HG02884 (cell line): ENCODE measurements at regions not wholly inside any gene's neighbourhood (a gene's known extent, or its start where the extent isn't known, plus 50 kb on each side); places are given as distances from the start of the nearest gene placed in this dataset.
"Not testable (repeated sequence)": the region's sequence is repeated elsewhere in the genome, so short reads cannot be mapped to it uniquely, and the experiment has no call there.

Source experiments
- ATAC-seq: cut with Tn5 transposase; IDR thresholded peaks from one replicate; pipeline ENCODE4 v1.9.1; 2021; ENCODE audit warnings: mild to moderate bottlenecking, moderate library complexity; ENCODE audit not compliant: unreplicated experiment

- ATAC-seq, result no peak
Observed at GRCh38 chr6:6474170-6474920, 114.2 kb upstream of the LY86 start.

GRCh38 chr6:6479785-6480184, 108.7 kb upstream of the LY86 start:
- no peak for ATAC-seq

DNA sequence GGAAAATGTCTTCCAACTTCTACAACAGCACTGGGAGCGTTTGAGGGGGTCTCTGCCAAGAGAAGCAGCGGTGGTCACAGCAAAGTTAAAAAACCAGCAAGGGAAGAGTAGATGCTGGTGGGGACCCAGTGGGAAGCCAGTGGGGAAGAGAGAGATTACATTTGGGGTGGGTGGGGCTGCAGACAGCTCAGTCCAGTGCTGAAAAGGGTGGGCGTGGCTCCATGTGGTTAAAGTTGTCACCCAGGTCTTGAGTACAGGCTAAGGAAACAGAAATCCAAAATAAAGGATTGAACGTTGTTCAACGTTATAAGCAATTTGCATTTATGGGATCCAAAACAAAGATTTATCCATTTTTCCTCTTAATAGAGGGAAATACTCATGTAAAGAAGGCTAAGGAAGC, 106.3 kb upstream of the LY86 start:
- no peak for ATAC-seq

GRCh38 chr6:6483168-6483567, 105.4 kb upstream of the LY86 start:
- no peak for ATAC-seq

GRCh38 chr6:6483733-6484132, 104.8 kb upstream of the LY86 start:
- no peak for ATAC-seq

DNA sequence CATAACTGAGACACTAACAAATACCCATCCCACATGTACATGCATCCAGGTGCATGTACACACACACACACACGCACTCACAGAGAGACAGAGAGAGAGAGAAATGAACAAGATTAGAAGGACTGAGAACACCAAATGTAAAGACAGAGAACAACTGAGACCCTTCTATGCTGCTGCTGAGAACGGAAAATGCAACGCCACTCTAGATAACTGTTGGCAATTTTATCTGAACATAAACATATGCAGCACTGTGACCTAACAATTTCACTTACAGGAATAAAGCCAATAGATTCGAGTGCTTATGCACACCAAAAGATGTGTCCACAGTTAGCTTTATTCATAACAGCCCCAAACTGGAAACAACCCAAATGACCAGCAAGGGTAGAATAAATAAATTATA, 103.8 kb upstream of the LY86 start:
- ATAC-seq, result no peak

DNA sequence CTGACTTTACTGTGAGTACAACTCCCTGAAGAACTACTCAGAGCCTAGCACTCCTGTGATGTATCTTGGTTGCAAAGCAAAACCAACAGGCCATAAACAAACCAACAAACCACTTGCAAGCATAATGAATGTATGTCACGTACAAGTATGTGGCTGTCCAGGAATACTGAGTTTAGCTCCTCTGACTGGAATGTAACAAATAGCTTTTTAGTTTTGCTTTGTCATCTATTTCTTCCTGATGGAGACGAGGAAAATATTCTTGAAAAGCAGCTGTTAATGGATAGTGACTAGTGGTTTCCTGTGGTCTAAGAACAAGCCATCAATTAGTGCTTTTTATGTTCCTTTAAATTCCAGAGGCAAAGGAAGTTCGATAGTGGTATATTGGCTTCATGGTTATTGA, 101.9 kb upstream of the LY86 start:
- no peak for ATAC-seq

- ATAC-seq, result no peak
Observed at GRCh38 chr6:6491761-6492160, 96.8 kb upstream of the LY86 start.

- ATAC-seq, result no peak
Observed at GRCh38 chr6:6492675-6493074, 95.8 kb upstream of the LY86 start.

- not testable (repeated sequence) for ATAC-seq
Observed at GRCh38 chr6:6494139-6494538, 94.4 kb upstream of the LY86 start.

GRCh38 chr6:6494677-6495076, 93.8 kb upstream of the LY86 start:
- peak; percentile 66 for ATAC-seq

GRCh38 chr6:6495851-6496250, 92.7 kb upstream of the LY86 start:
- ATAC-seq, result no peak

DNA sequence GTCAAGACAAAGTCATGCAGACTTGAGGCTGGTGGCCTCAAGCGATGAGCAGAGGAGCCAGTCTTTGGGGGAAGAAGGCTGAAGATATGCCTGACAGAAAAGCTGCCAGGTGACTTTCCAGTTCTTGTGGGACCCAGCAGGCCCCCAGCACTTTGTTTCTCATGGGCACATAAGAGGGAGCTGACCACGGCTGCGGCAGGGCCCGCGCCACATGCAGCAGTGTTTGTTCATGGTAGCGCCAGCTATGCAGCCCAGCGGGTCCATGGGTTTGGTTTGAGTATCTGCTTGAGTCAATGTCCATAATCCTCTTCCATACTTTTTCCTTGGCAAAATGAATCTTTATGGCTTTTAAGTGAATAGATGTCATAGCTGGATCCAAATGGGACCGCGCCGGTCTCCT, 91.0 kb upstream of the LY86 start:
- no peak for ATAC-seq

- ATAC-seq, result no peak
Observed at GRCh38 chr6:6497976-6498375, 90.5 kb upstream of the LY86 start.

- no peak for ATAC-seq
Observed at GRCh38 chr6:6503191-6503590, 85.3 kb upstream of the LY86 start.

DNA sequence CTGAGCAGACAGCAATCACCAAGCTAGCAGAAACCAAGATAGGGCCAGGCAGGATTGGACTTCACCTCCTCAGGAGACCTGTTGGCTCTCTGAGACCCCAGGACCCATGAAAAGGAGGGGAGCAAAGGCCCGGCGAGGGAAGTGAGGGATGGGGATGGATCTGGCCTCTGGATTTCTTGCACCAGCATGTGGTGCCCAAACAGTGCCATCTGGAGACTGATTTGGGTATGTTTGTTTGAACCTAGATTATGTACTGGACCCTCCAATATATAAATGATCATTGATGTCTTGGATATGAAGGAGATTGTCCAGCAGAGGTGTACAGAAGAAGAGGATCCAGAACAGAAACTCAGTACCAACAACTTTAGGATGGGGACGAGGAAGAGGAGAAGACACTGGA, 83.4 kb upstream of the LY86 start:
- ATAC-seq, result no peak

DNA sequence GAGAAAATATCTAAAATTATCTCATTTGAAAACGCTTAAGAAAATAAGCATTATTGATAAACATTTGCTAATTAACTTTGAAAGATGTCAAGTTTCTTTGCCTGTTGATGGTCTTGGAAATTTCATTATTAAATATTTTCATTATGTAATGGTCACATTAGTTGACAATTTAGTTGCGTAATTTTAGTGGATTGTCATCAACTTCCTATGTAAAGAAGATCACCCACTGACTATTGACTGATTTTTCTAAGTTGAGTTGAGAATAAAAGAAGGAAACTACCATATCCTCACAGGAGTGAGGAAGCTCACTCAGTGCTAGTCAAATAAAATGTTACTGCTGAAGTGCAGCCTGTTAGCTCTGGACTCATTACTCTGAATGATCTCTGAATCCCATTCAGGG, 79.9 kb upstream of the LY86 start:
- no peak for ATAC-seq

DNA sequence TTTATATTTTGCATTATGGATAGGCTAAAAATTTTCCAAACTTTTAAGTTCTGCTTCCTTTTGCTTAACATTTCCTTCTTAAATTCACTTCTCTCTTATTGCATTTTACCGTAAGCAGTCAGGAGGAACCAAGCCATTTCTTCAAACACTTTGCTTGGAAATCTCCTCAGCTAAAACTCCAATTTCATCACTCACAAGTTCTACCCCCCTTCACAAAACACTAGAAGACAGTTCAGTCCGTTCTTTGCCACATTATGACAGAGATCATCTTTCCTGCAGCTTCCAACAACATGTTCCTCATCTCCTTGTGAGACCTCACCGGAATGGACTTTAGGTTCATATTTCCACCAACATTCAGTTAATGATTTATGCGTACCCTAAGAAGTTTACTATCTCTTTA, 79.2 kb upstream of the LY86 start:
- ATAC-seq, result no peak

DNA sequence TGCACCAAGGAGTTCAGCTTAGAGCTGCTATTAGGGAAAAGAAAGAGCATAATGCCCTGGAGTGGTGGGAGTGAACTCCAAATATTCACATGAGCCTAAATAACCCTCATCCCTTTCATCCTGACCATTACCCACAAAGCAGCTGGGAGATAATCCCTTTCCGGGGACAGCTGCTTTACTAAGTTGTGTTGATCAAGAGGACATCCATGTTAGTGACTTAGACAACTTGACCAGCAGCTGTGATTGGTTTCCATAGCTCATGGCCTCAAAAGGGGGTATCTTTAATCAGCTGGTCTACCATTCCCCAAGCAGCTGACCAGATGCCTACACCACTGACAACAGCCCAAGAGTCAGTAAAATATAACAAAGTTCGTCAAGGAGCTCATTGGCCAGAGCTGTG, 75.8 kb upstream of the LY86 start:
- no peak for ATAC-seq

DNA sequence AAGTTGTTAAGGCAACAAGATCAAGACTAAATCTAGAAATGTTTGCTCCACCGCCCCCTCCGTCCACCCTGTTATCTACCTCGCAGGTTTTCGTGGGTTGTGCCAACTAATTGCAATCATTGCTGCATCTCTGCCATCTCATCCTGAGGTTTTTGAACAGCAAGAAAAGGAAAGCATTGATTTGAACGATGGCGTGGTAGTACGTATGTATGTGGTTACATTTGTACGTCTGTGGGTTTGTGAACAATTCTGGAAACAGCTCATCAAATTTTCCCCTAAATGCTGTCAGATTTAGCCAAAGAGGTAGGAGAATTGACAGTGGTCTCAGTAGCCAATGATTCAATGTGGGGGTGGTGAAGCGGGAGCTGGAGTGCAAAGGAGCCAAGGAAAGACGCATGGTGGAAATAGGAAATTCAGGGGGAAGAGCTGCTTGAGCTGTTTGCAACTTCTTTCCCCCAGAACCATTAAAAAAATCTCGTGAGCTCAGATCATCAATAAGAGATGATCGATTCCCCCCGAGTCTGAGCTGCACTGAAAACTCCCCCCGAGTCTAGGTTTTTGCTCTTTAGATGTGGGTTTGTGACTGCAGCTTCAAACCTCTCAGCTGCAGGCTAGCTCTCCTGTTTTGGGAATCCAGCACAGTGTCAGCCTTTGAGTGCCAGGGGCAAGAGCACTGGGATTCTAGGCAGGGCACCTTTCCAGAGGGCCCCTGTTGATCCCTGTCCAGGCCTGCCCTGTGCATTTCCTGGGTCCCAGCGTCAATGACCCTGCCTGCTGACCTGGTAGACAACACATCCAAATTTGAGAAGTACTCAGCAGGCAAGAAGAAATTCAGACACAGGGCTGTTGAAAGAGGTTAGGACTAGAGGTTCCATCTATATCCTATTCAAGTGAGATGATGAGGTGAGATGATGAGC, 72.6 kb upstream of the LY86 start:
- peak; percentile 88 for ATAC-seq

- ATAC-seq, result no peak
Observed at GRCh38 chr6:6516666-6517458, 71.7 kb upstream of the LY86 start.
